HCEC 1CT (cell line): ENCODE measurements at regions not wholly inside any gene's neighbourhood (a gene's known extent, or its start where the extent isn't known, plus 50 kb on each side); places are given as distances from the start of the nearest gene placed in this dataset.
"Not testable (repeated sequence)": the region's sequence is repeated elsewhere in the genome, so short reads cannot be mapped to it uniquely, and the experiment has no call there.

Source experiments
- DNase-seq: peaks from one replicate; pipeline ENCODE4 v3.0.0-alpha.2; 2017

DNA sequence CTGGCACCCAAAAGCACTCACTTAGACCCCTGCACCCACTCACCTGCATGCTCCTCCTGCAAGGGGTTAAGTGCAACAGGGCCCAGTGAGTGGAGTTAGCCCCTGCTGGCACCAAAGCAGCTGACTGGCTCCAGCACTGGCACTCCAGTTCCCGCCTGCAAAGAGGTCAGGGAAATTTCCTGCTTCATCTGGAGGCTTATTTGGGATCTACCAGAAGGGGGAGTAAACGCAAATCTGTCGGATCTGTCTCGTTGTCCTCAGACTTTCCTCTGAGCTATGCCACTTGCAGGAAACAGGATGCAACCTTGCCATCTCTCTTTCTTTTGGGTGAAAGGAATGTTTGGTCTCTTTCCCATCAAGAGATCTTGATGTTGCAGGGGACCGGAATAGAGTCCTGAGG, 435.6 kb downstream of the PCDH10 start:
- no peak for DNase-seq

DNA sequence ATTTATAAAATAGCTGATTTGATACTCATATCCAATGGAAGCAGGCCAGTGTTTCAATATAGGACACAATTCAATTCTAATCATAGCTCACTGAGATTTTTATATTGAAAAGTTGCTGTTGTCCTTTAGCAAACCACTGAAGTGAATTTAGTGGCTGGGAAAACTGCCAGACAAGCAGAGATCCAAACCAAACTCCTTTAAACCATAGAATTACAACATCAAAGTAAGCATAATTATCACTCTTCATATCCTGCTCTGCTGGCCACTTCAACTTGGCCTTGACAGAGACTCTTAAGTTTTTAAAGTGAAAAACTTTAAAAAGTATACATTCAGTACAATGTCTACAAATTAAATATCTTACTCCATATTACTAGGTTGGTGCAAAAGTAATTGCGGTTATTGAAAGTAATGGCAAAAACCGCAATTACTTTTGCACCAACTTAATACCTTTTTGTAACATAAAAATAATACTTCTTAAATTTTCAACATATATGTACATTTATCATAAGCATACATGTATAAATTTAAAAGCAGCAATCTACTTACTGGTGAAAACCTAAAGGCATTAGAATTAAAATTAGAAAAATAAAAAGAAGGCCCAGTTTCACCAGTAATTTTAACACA, 433.0 kb downstream of the PCDH10 start:
- DNase-seq = no peak

- DNase-seq = no peak
These were observed 425.2 kb downstream of the PCDH10 start for GRCh38 chr4:133574248-133574647.

GRCh38 chr4:133565379-133565778, 416.3 kb downstream of the PCDH10 start:
- DNase-seq = peak; percentile 61

DNA sequence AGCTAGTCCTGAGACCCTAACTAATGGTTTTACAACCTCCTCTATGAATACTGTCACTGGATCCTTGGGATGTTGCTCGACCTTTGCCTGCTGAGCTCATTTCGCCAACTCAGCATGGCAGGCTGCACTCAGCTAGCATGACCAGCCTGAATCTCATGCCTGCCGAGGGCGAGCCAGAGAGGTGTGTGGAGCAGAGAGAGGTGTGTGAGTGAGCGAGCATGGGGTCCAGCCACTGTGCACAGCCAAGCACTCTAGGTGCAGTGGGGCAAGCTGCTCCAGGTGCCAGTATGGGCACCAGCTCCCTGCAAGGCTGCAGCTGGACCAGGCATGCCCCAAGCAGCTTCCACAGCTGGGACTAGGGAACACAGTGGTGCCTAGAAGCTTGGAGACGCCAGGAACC, 410.9 kb downstream of the PCDH10 start:
- DNase-seq = no peak

DNA sequence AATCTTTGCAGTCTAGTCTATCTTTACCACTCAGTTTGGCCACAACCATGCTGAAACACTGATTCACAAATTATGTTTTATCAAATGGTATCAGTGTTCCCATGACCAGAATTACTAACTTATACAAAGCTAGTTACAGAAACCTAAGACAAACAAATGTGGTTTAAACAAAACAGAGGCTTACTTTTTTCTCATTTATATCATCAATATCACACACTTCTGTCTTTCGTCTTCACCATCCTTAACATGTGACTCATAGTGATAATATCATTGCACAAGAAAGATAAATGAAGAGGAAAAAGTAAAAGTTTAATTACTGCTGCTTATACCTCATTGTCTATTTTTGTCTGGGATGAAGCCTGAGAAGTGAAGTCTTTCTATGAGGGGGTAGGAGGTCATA, 406.6 kb downstream of the PCDH10 start:
- DNase-seq = peak; percentile 25

DNA sequence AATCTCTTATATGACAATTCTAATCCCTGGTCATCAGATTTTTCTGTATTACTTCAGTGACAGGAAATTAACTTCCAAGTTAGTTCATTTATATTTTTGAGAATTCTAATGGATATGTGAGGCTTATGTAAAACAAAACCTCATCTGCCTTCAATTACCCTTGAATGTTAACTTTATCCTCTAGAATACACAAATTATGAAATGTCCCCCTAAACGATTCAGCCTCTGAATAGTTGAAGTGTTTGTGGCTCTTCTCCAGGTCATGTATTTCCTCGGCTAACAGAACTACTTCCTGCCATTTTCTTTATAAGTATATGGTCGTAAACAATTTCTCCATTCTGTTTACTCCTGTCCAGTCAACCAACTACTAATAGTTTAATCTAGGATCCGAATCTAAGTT, 401.3 kb downstream of the PCDH10 start:
- DNase-seq = no peak

- no peak for DNase-seq
These were observed 395.0 kb downstream of the PCDH10 start for GRCh38 chr4:133544097-133544496.

GRCh38 chr4:133537780-133538281, 388.7 kb downstream of the PCDH10 start:
- DNase-seq = no peak

DNA sequence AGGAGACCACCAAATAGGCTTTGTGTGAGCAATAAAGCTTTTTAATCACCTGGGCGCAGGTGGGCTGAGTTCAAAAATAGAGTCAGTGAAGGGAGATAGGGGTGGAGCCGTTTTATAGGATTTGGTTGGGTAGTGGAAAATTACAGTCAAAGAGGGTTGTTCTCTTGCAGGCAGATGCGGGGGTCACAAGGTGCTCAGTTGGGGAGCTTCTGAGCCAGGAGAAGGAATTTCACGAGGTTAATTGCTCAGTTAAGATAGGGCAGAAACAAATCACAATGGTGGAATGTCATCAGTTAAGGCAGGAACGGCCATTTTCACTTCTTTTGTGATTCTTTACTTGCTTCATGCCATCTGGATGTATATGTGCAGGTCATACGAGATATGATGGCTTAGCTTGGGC, 385.1 kb downstream of the PCDH10 start:
- DNase-seq = not testable (repeated sequence)

- no peak for DNase-seq
These were observed 375.3 kb downstream of the PCDH10 start for GRCh38 chr4:133524369-133524768.

DNA sequence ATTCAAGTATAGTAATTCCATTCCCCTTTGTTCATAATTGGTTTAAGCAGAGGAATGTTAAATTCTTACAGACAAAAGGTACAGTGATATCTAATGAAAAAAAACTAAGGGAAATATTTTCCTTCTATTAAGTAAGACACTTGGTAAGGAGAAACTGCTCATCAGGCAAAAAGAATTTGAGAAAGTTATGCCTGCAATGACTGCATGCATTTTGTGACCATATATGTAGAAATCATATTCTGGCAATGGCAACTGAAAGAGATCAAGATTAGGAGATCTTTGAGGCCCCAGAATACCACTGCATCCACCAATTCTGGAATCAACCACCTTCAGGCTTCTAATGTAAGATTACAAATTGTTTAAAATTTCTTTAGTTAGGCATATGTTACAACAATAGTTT, 364.8 kb downstream of the PCDH10 start:
- DNase-seq = peak; percentile 45

DNA sequence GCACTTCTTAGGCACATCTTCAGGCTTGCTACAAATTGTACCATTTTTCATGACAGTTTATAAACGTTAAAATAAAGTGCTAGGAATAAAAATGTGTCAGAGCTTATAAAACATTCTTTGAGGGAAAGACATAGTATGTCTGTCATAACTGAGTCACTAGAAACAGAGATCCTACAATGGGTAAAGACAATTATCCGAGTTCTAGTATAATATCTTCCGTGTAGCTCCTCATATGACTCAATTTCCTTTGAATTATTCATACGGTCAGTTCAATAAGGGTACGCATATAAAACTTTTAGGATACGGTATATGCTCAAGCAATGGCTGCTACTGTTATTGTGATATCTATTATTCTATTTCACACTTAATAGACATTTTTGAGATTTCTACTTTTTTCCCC, 349.1 kb downstream of the PCDH10 start:
- DNase-seq = peak; percentile 72

DNA sequence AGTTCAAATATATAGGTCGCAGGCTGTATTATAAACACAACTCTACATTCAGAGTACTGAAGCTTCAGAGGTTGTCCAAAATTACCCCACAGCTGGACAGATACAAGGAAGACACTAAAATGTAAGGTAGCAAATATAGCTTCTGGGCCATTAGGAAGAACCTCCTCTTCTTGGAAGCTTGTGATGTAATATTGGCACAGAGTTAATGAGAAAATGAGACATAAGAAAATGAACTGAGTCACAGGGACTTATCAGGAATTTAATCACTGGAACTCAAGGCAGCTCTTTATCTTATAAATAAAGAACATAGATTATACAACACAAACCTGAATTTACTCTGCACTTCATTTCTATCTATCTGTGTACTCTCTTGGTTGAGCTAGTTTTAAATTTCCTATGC, 344.7 kb downstream of the PCDH10 start:
- DNase-seq = no peak

- no peak for DNase-seq
These were observed 344.1 kb downstream of the PCDH10 start for GRCh38 chr4:133493241-133493640.

DNA sequence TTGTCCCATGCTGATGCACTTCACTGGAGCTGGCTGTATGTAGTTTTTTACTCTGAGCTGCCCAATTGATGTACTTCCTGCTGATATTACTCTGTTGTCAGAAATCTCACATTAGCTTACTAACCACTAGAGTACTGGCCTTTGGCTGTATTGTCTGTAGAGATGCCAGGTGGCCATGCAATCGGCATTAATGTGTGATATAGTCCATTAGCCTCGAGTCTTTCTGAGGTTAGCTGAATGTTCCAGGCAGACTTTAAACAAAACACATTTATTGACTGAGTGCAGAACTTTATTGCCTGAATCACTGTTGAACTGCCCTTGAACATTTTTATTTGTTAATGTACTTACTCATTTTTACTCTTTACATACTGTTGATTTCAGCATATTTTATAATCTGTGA, 335.2 kb downstream of the PCDH10 start:
- DNase-seq = no peak

DNA sequence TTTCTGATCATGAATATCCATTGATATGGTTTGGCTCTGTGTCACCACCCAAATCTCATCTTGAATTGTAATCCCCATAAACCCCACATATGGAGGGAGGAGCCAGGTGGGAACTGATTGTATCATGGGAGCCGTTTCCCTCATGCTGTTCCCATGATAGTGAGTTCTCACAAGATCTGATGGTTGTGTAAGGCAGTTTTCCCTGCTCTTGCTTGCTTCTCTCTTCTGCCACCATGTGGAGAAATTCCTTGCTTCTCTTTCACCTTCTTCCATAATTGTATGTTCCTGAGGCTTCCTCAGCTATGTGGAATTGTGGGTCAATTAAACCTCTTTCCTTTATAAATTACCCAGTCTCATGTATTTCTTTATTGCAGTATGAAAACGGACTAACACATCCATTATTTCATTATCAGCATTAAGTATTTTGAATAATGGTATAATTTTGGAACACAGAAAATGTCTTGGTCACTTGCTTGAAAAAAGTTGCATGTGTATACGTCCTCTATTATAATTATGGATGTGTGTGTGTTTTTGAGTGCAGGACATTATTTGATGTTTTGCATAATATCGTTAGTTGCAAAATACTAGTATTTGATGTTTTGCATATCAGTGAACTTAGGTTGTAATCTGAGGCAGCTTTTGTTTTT, 334.6 kb downstream of the PCDH10 start:
- DNase-seq = peak; percentile 53

GRCh38 chr4:133476063-133476462, 327.0 kb downstream of the PCDH10 start:
- no peak for DNase-seq

DNA sequence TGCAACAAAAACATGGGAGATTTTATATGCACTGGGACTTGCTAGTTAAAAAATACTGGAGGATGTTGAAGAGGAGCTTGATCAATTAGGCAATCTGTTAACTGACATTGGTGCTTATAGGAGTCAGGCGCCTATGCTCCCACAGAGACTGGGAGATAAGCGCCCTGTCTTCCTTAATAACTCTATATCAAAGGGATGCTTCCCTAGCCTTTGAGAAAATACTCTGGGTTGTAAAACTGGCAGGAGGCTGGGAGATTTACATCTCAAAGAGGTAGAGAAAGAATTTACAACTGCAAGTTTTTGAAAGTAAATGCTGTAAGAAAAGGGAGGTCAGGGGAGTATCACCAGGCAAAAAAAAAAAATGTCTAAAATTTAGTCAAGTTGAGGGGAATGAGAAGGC, 325.4 kb downstream of the PCDH10 start:
- no peak for DNase-seq

DNA sequence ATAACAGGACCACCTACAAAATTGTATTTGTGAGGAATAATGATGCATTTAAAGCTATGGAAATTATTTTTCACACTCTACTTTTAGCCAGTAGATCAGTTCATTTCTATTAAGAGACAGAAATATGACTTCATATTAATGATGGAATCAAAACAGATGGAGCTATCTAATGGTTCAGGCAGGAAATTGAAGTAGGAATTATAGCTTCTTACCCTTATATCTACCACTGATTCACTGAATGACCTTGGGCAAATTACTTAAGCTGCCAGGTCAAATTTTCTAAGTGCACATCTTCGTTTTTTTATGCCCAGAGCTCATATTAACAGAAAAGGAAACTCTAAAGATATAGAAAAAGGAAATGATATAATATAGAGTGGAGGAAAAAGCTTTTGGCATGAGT, 323.1 kb downstream of the PCDH10 start:
- no peak for DNase-seq

- no peak for DNase-seq
These were observed 318.3 kb downstream of the PCDH10 start for GRCh38 chr4:133467290-133467947.

DNA sequence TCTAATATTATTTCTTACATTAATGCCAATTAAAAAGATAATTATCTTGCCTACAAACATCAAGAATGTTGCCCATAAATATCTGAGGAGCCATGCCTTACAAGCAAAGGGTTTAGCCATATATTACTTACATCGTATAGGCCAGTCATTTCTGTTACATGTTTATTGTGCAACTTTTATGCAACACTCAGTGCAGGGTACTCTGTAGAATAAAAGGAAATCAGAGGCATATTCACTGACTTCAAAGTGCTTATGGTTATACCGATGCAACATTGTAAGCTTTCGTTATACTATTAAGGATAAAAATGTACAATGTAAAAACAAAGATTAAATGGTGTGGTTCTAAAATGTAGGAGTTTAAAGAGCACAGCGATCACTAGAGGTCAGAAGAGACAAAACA, 315.9 kb downstream of the PCDH10 start:
- DNase-seq = peak; percentile 17

GRCh38 chr4:133464311-133464710, 315.2 kb downstream of the PCDH10 start:
- DNase-seq = peak; percentile 60

DNA sequence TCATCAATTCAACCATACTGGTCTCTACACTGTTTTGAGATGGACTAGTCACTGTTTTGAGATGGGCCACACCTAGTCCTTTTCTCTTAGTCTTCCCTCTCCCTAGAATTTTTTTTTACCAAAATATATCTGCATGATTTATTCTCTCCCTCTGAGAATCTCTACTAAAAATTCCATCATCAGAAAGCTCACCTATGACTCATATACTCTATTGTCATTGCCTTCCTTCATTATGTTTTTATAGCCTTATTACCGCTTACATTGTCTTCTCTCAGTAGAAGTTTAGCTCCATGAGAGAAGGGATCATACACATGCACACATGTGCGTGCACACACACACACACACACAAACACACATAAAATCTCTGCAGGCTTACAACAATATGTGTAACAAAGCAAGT, 303.6 kb downstream of the PCDH10 start:
- no peak for DNase-seq
